T1000 (cell line): ENCODE measurements at regions not wholly inside any gene's neighbourhood (a gene's known extent, or its start where the extent isn't known, plus 50 kb on each side); places are given as distances from the start of the nearest gene placed in this dataset.

Experiments used
- DNase-seq: peaks from one replicate; lab custom pipeline; 2025; ENCODE audit warnings: mixed read lengths; lab: John Stamatoyannopoulos, UW

DNA sequence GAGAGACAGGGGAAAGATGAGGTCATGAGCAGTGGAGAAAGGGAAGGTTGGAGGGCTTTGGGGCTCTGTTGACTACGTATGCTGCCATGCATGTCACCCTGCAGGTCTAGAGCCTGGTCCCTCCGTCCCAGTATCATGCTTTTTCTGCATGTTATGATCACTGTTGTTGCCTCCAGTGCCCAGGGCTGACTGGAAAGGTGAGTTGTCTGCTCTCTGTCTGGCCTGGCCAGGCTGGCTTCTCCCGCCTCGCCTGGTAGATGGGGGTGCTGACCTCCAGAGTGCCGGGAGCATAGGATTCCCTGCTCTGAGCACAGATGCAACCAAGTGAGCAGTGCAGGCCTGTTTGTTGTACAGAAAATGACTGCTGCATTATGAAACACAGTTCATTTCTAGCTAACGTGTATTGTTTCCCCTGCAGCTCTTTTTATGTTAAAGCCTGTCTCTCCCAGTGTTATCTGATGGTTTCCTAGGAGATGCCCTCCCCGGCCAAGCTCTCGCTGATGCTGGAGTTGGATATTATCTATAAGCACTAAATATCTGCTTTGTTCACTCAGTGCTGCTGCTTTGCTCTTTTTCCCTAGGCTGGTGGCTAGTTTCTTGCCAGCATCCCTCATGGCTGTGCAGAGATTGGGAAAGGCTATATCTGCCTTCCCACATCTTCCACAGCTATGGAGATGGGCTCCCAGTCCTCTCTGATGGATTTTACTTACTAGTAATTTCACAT, 158.2 kb downstream of the TDRD15 start:
- no peak for DNase-seq

DNA sequence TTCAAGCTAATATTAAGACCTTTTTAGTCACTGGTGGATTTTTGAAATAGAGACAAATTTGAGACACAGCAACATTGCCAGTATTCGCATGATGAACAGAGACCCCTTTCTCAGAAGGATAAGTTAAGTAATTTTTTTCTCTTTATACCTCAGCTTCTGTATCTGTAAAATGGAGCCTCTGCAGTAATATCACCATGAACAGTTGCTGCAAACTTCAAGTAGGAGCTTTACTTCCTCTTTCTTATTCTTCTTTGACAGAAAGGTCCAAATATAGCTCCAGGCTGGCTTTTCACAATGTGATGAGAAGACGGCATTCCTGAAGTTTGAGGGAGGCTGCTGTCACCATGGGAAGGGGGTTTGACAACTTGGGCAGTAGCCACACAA, 158.7 kb downstream of the TDRD15 start:
- DNase-seq, result no peak

DNA sequence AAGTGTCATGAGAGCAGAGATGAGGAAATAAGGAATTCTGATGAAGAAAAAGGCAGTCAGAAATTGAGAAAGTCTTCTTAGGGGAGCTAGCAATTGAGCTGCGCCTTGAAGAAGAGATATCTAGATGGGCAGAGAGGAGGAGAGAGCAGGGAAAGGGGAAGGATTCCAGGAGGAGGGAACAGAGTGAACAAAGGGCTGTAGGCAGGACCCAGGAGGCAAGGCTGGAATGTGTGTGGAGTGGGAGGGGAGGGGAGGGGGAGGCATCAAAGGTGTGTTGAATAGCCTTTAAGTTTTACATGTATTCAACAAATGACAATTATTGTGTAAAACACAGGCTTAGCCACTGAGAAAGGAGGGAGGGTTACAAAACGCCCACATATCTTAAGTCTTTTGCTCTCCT, 164.5 kb downstream of the TDRD15 start:
- DNase-seq, result no peak

DNA sequence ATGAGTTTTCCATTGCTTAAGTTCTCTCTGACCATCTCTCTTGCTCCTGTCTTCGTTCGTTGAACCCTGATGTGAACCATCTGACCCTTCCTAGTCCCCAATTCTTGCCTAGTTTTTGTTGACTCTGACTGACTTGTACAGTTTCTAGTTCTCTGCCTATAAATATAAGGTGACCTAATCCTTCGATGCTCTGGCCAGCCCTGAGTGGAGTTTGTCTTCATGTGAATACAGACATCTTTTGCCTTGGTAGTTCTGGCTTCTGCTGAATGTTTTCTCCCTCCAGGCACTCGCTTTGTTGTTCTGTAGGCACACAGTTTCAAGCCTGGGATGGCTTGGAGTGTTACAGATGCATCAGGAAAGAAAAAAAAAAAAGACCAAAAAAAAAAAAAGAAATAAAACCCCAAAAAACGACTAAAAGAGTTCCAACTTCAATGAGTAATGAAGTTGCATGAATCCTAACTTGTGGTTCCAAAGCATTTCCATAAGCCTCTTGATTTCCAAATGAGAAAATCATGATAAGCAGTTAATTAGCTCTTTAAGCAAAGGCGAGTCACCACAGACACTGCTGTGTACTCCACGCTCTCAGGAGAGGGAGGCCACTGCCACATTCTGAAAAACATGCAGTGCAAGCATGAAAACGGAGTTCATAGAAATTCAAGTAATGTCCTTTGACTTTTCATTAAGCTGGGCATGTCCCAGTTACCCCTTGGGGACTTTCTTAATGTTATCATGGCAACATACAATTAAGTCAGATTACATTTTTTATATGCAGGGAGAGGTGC, 165.2 kb downstream of the TDRD15 start:
- DNase-seq, result no peak

DNA sequence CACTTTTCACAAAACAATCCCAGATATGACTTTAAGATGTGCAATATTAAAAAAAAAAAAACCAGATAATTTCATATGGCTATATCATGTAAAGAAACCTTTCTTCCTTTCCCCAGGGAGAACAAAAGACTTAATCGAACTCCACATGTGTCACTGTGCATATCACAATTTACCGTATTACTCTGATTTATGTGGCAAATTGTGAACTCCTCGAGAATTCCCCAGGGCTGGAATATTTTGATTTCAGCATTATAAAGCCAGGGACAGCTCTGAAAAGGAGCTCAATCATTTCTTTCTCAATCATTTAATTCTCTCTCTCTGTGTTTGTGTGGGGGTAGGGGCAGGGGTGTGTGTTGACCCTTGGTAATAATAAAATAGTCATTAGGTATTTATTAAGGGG, 165.8 kb downstream of the TDRD15 start:
- DNase-seq, result no peak

DNA sequence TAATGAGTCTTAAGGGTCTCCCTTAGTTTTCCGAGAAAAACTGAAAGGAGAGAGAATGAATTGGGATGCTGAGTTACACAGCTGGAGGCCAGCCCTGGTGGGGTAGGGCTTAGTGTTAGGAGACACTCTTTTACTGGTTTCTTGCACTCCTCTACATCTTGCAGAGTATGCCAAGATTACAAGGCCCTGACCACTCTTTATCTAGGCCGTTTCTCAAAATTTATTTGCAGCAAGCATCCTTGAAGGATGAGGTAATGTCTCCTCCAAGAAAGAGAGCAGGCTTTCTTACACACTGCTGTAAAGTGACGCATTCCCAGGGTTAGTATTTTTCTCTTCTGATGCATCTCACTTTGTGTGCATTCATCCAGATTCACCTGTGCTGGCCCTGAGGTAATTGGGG, 166.2 kb downstream of the TDRD15 start:
- no peak for DNase-seq

DNA sequence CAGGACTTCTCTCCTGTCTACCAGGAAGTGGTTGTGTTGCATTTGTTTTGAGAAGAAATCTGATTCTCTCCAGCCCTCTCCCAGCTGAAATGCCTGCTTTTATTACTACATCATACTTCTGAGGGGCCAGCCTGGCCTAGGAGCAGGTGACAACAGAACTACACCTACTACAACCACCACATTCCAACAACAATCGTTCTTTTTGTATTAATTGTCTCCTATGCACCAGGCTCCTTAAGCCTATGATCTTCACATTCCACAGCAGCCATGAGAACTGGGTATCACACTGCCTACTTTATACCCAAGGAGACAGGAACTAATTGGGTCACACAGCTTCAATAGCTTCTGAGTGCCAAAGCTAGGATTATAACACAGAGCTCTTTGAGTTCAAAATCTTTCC, 167.7 kb downstream of the TDRD15 start:
- no peak for DNase-seq

DNA sequence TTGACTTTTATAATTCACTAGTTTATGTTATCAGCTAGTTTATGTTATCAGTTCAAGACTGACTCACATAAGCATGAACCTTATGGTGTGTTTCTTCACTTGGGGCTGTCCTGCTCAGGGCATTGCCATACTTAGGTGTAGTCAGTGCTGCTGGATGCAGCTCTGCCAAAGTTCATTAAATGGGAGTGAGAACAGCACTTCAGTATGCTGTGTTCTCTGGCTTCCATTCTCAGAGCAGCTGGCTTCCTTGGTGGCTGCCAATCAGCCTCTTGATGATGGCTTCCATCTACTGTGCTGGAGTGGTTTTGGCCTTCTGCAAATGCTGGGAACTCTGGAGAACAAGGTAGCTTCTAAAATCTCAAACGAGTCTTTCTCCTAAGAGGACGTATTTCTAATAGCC, 170.7 kb downstream of the TDRD15 start:
- DNase-seq, result no peak

DNA sequence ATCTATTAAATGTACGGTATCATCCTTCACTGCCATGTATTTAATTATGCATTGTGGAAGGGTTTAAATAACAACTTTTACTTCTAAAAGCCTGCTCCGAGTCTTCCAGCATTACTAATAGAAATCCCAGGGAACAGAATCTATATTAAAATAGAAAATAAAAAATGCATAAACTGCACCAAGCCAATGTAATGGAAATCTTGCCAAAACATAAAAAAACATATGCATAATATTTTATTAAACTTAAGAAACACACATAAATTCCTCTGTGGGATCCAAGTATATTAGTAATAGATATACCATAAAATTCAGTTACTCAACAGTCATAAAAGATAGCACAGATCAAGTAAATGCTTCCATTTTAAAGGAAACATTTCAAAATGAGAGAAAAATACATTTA, 175.6 kb downstream of the TDRD15 start:
- no peak for DNase-seq

DNA sequence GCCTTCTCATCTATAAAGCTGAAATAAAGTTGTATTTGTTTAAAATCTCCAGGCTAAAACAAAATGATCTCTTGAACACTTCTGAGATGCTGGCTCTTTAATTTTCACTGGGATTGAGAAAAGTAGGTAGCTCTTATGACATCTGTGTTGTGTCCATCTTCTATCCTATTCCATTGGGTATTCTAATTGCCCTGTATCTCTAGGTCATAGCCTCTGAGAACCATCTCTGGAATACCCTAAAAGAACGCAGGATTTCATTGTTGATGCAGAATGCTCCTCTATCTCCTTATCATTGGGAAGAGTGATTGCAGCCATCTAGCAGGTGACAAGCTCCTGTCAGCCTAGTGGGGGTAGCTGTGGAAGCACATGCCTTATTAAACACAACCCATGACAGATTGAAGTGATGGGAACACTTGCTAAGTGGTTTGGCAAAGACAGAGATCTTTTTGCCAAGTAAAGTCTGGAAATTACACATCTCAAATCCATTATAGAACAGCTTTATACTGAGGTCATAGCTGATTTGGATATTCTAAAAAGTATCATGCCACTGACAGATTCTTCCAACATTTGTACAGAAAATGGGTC, 178.2 kb downstream of the TDRD15 start:
- DNase-seq, result no peak

DNA sequence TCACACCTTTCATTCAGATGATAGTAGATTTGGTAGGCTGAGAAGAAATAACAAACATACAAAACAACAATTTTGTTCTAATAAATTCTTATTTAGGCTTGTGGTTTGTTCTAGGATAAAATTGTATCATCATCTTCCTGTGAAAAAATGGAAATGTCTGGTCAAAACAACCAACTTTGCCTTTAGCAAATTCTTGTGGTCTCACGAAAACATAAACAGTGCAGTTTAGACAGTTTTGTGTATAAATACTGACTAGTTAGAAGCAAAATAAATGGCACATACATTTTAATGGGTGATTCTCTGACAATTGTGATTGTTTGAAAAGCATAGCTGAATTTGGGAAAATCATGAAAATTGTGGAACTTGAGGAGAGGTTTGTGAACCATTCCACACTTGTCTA, 180.1 kb downstream of the TDRD15 start:
- DNase-seq, result no peak

DNA sequence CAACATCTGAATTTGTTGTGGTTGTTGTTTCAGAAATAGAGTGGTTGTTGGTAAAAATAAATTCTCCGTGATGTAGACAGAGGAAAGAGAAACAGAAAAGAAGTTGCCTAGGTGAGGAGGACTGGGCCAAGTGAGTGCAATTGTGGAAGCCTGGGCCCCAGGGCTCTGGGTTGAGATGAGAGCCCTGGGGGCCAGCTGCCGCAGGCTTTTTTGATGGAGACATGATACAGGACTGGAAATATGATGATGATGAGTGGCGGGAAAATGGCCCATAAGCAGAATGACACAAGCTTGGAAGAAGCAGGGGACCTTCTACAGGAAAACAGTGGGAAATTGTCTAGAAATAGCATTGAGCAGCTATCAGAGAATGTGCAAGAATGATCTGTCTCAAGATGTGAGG, 181.8 kb downstream of the TDRD15 start:
- DNase-seq, result no peak

DNA sequence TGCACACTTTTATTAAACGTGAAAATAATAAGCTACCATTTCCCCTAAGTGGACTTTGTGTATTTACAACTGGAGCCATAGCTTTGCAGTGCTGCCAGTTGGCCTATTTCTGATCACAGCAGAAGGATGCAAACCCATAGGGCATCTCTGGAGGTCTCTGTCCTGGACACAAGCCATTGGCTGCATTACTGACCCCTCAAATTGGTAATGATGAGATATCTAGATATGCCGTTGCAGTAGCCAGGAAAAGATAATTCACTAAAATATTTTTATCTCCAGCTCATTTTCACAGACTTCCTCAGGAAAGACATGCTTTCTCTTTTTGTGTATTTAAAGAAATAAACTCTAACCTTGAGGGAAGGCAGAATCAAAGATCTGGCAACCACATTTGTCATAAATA, 182.5 kb downstream of the TDRD15 start:
- DNase-seq, result no peak

DNA sequence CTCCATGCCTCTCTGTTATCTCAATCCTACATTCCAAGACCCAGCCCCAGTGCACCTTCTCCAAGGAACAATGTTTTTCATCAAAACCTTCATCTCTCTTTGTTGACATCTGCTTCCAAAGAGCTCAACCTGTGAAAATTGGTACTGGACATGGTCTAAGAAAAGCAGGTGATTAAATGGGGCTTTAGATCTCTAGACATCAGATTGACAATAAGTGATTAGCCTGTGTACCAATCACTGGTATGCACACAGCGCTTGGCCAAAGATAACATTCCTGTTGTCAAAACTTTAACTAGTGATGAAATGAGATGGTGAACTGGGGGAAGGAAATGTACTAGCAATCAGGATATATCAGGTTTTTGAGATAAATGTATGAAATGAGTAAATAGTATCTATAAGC, 183.3 kb downstream of the TDRD15 start:
- no peak for DNase-seq

DNA sequence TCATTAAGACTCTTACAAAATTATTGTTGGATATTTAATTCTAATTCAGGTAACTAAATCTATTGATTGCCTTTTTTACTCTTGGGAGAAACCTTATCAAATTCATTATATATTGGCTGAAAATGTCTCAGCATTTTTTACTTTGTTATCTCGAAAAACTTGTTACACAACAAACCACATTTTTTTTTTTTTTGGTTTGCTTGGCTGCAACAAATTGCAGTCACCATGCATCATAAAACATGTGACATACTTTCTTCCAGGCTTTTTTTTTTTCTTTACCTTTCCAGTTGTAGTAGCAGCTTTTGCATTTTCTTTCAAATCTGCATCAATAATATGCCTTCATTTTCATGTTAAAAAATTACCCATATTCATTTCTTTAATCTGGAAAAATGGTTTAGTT, 186.7 kb downstream of the TDRD15 start:
- DNase-seq, result no peak

DNA sequence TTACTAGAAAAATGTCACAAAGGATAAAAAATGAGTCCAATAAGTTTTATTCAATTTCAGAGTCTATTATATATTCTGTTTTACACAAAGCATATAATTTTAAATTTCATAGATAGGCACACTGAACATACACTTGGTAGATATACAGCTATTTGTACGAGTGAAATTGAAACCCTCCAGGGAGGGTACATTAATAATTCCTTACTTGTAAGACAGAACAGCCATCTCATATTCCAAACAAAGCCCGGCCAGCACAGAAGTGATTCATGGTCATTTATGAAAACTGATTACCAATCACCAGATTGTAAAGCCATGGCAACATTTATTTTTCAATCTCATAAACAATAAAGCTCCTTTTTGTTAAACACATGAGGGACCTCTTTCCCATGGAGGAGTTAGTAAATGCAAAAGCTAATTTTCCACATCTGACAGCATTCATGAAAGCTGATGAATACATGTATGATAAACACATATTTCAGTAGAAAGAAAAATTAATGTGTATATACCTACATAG, 190.6 kb downstream of the TDRD15 start:
- DNase-seq, result no peak

DNA sequence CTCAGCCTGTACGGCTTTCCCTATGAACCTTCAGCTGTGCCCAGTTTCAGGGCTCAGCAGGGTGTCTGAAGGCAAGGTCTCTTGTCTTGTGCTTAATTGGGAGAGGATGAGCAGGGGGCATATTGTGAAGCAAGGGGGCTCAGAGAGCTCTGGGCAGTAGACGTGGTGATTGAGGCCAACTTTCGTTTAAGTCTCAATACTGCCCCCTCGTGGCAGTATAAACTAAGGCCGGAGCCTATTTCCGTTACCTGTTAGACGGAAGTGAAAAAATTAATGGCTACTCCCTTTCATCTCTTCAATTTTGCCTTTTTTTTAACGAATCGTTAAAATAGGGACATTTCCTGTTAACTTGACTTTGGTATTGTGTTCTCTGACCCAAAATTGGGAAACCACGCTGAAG, 193.4 kb downstream of the TDRD15 start:
- no peak for DNase-seq

DNA sequence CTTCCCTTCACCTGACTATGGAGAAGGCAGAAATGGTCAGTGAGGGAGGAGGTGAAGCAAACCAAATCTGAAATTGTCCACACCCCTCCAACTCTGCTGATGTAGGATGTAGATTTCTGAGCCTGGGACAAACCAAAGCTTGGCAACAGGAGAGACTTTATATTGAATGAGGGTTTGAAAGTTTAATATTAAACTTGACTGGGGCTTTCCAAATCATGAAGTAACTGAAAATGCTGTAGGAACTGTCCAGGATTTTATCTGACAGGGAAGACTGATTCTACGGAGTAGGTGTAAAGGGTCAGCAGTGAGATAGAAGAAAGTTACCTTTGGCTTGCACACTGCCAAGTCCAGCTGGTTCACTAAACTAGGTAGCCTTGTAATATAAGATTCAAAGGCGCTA, 194.5 kb downstream of the TDRD15 start:
- DNase-seq, result no peak

DNA sequence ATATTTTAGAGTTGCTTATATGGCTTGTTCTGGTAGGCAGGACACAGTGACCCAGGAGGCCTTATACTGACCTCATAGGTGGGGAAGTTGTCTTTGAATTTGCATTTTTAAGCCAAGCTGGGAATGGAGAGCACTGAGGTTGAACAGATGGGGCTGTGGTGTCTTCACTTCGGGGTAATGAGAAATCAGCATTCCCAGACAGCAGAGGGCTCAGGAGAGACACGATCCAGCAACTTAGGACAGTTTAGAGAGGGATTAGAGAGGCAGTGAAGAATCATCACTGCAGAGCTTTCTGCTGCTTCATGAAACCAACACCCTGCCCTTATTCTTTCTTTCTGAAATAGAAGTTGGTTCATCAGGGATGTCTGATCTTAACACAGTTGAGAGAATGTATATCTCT, 202.4 kb downstream of the TDRD15 start:
- no peak for DNase-seq

DNA sequence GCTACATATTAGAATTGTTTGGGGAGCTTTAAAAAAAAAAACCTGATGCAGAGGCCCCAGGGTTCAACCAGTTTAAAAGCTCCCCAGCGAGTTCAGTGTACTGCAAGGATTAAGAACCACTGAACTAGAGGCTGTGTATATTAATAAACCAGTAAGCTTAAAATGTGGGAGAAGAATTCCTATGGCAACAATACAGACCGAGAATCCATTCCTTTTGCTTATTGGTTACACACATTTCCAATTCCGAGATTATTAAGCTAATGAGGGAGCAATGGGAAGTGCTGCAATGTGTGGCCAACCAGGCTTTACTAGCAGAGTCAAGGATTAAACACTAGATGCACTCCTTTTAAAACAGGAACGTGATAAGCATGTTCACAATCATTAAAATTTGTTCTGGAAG, 204.4 kb downstream of the TDRD15 start:
- no peak for DNase-seq

DNA sequence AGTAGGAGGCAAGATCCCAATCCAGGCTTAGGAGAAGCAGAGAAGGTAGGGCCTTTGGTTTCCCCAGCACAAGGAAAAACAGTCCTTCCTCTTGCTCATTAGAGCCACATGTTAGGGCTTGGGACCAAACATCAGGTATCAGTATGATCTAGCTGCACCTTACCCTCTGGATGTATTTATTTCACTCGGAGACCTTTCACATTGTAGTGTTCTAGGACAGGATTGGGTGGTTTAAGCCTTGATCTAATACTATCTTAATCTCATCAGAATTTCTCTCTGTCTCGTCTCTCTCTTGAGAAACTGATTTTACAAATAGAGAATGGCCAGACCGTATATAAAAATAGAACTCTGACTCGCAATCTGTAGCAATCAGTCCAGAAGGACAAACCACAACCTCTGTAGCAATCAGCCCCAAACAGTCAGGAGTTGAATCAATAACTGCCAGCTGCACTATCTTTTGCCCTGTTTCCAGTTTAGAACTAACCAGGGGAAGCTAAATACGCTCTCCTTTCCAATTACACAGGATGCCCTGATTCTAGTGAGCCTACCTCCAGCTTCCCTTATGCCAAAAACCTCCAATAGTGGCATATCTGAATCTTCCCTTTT, 207.1 kb downstream of the TDRD15 start:
- no peak for DNase-seq

DNA sequence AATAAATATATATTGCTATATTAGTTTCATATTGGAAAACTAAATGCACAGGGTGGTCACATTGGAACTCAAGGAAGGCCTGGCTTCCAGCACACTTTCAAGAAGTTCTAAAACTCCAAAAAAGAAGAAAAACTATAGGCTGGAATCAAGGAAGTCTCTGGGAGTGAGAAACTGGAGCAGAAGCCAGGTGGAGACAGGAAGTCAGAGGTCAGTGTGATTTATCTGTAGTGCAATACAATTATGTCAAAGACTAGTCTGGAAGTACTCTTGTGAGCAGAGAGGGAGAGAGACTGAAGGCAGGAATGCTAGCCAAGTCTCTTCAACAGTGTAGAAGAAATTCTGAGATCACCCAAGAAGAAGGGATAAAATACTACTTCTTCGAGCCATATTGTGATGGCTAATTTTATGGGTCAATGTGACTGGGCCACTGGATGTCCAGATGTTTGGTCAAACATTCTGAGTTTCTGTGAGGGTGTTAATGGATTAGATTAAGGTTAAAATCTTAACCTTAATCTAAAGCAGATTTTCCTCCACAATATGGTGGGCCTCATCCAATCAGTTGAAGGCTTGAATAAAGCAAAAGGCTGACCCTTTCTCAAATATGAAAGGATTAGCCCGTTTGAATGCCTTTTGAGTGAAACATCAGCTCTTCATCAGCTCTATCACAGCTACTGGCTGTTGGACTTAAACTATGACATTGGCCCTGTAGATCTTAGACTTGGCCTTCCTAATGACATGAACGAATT, 208.0 kb downstream of the TDRD15 start:
- DNase-seq, result no peak
